ENCODE measurements at regions not wholly inside any gene's neighbourhood (a gene's known extent, or its start where the extent isn't known, plus 50 kb on each side); places are given as distances from the start of the nearest gene placed in this dataset.

DNA sequence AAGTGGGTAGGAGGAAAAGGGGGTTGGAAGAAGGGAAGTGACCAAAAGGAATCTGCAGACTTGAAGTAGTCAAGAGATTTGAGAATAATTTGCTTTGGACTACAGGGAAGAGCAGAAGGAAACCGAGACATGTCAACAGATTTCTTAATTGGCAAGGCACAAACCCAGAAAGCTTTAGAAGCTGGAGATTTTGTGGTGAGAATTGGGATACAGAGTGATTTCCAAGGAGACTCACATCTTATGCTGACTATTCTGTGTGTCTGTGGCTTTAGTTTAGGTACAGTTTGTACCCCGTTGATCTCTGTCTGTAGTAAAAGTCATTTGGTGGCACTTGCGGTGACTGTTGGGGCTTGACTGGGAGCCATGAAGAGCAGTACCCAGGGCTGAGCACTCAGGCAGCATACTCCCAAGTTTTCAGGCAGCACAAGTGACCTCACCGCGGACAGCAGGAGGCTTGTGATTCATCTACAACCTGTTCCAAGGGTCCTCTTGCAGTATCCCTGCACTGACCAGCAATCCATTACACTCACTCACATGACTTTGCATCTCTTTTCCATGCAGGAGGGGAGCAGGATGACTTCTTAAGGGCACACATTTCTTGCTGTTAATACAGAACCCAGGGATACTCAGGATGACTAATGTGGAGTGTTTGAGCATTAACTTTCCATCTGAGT lies 97.1 kb upstream of the TNP1 start:
- no TSS peak for BruUV-seq (replicated peaks)
- no peak overlapping the region for H3K4me3 ChIP-seq (ENCODE audit: low read depth in 2 of 2, low read length in 2 of 2)
- DNase-seq (ENCODE audit: low read depth, low spot score) (no peak), ATAC-seq (no peak)
- POLR2A ChIA-PET = no interaction called here
- no peaks in the 10 kb centered on the region for H3K27me3 ChIP-seq (ENCODE audit: control insufficient read depth, insufficient read depth, low read length)
- TF ChIP-seq SIN3A (IDR thresholded peaks at IDR 0.05; ENCODE audit: borderline replicate concordance, insufficient read depth, low read depth, low read length) (no peak), POLR2AphosphoS5 (IDR thresholded peaks at IDR 0.05; ENCODE audit: low read depth, low read length) (no peak), TCF7L2 (IDR thresholded peaks at IDR 0.05; ENCODE audit: low read depth, low read length) (no peak)
- TF ChIP-seq, protein P1, sequence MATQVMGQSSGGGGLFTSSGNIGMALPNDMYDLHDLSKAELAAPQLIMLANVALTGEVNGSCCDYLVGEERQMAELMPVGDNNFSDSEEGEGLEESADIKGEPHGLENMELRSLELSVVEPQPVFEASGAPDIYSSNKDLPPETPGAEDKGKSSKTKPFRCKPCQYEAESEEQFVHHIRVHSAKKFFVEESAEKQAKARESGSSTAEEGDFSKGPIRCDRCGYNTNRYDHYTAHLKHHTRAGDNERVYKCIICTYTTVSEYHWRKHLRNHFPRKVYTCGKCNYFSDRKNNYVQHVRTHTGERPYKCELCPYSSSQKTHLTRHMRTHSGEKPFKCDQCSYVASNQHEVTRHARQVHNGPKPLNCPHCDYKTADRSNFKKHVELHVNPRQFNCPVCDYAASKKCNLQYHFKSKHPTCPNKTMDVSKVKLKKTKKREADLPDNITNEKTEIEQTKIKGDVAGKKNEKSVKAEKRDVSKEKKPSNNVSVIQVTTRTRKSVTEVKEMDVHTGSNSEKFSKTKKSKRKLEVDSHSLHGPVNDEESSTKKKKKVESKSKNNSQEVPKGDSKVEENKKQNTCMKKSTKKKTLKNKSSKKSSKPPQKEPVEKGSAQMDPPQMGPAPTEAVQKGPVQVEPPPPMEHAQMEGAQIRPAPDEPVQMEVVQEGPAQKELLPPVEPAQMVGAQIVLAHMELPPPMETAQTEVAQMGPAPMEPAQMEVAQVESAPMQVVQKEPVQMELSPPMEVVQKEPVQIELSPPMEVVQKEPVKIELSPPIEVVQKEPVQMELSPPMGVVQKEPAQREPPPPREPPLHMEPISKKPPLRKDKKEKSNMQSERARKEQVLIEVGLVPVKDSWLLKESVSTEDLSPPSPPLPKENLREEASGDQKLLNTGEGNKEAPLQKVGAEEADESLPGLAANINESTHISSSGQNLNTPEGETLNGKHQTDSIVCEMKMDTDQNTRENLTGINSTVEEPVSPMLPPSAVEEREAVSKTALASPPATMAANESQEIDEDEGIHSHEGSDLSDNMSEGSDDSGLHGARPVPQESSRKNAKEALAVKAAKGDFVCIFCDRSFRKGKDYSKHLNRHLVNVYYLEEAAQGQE (IDR thresholded peaks at IDR 0.05; ENCODE audit: insufficient read depth in 1 of 2, low read depth in 2 of 2, low read length in 1 of 2) = no peak
- TF ChIP-seq, protein P2, sequence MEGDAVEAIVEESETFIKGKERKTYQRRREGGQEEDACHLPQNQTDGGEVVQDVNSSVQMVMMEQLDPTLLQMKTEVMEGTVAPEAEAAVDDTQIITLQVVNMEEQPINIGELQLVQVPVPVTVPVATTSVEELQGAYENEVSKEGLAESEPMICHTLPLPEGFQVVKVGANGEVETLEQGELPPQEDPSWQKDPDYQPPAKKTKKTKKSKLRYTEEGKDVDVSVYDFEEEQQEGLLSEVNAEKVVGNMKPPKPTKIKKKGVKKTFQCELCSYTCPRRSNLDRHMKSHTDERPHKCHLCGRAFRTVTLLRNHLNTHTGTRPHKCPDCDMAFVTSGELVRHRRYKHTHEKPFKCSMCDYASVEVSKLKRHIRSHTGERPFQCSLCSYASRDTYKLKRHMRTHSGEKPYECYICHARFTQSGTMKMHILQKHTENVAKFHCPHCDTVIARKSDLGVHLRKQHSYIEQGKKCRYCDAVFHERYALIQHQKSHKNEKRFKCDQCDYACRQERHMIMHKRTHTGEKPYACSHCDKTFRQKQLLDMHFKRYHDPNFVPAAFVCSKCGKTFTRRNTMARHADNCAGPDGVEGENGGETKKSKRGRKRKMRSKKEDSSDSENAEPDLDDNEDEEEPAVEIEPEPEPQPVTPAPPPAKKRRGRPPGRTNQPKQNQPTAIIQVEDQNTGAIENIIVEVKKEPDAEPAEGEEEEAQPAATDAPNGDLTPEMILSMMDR (IDR thresholded peaks at IDR 0.05) = no peak
- no peak overlapping the region for H3K27ac ChIP-seq (ENCODE audit: low read length)
- no peaks in the 10 kb centered on the region for H3K36me3 ChIP-seq (ENCODE audit: control insufficient read depth, insufficient read depth, low read length)
- in situ Hi-C loops (cut with HindIII; ENCODE audit: low pct_unique_long_range_greater_than_20kb, low sequenced_read_pairs) (no loop called here), intact Hi-C loops (cut with micrococcal nuclease; ENCODE audit: unreplicated experiment) (no loop called here)
- CTCF ChIA-PET = no interaction called here
- no peaks in the 10 kb centered on the region for H3K4me1 ChIP-seq (ENCODE audit: control insufficient read depth, insufficient read depth, low read length)
- no peaks in the 10 kb centered on the region for H3K9me3 ChIP-seq (ENCODE audit: control insufficient read depth, insufficient read depth, low read depth, low read length)

DNA sequence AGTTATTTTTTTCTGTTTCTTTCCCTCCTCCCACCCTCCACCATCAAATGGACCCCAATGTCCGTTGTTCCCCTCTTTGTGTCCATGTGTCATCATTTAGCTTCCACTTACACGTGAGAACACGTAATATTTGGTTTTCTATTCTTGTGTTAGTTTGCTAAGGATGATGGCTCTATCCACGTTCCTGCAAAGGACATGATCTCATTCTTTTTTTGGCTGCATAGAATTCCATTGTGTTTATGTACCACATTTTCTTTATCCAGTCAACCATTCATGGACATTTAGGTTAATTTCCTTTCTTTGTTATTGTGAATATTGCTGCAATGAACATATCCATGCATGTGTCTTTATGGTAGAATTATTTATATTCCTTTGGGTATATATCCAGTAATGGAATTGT lies 91.3 kb upstream of the TNP1 start:
- no TSS peak for BruUV-seq (replicated peaks)
- ChIA-PET POLR2A (no interaction called here), CTCF (no interaction called here)
- TF ChIP-seq, protein P2 (IDR thresholded peaks at IDR 0.05) = no peak
- TF ChIP-seq SIN3A (IDR thresholded peaks at IDR 0.05; ENCODE audit: borderline replicate concordance, insufficient read depth, low read depth, low read length) = no peak
- TF ChIP-seq, protein P1 (IDR thresholded peaks at IDR 0.05; ENCODE audit: insufficient read depth in 1 of 2, low read depth in 2 of 2, low read length in 1 of 2) = no peak
- TF ChIP-seq TCF7L2 (IDR thresholded peaks at IDR 0.05; ENCODE audit: low read depth, low read length) = no peak
- no peak for TF ChIP-seq POLR2AphosphoS5 (IDR thresholded peaks at IDR 0.05; ENCODE audit: low read depth, low read length)
- no peaks in the 10 kb centered on the region for H3K4me1 ChIP-seq (ENCODE audit: control insufficient read depth, insufficient read depth, low read length)
- intact Hi-C loops (cut with micrococcal nuclease; ENCODE audit: unreplicated experiment) = no loop called here
- H3K36me3 ChIP-seq (ENCODE audit: control insufficient read depth, insufficient read depth, low read length) = no peaks in the 10 kb centered on the region
- H3K9me3 ChIP-seq (ENCODE audit: control insufficient read depth, insufficient read depth, low read depth, low read length) = no peaks in the 10 kb centered on the region
- no peaks in the 10 kb centered on the region for H3K27me3 ChIP-seq (ENCODE audit: control insufficient read depth, insufficient read depth, low read length)
- no peak overlapping the region for H3K27ac ChIP-seq (ENCODE audit: low read length)
- H3K4me3 ChIP-seq (ENCODE audit: low read depth in 2 of 2, low read length in 2 of 2) = no peak overlapping the region
- ATAC-seq (no peak), DNase-seq (ENCODE audit: low read depth, low spot score) (no peak)
- in situ Hi-C loops (cut with HindIII; ENCODE audit: low pct_unique_long_range_greater_than_20kb, low sequenced_read_pairs) = no loop called here

Measured in Panc1 (cell line).